GM19397 (cell line): ENCODE measurements at regions not wholly inside any gene's neighbourhood (a gene's known extent, or its start where the extent isn't known, plus 50 kb on each side); places are given as distances from the start of the nearest gene placed in this dataset.
"Not testable (repeated sequence)": the region's sequence is repeated elsewhere in the genome, so short reads cannot be mapped to it uniquely, and the experiment has no call there.

ENCODE experiments used
- ATAC-seq: cut with Tn5 transposase; IDR thresholded peaks from one replicate; pipeline ENCODE4 v1.9.1; 2021; ENCODE audit warnings: mild to moderate bottlenecking, moderate library complexity; ENCODE audit not compliant: unreplicated experiment

DNA sequence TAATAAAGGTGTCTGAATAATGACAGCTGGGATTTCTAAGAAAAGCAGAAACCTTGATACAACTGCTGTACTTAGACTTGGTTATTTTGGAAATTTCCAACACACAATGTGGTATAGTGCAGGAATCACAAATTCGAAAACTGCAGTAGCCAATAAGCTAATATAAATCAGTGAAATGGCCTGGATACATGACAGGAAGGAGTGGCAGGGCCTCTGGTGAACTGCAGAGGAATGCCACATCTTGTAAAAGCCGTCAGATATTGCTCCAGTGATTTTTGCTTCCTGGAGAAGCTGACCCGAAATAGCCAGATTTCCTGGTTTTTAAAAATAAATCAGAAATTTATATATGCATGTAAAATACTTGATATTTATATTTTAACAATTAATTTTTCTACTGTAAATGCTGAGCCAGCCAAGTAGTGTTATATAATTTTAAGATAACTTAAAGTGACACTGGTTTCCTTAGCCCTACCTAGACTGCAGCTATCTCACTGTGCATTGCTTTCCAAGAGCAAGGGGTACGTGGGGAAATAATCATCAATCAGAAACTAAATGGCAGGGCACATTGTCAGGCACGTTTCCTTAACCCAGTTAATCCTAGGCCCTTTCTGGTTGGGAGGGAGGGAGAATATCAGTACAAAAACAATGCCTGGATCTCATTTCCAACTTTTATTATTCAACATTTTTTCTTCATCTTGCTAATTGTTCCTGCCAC is 182.4 kb downstream of the RASEF start:
- ATAC-seq, result no peak

DNA sequence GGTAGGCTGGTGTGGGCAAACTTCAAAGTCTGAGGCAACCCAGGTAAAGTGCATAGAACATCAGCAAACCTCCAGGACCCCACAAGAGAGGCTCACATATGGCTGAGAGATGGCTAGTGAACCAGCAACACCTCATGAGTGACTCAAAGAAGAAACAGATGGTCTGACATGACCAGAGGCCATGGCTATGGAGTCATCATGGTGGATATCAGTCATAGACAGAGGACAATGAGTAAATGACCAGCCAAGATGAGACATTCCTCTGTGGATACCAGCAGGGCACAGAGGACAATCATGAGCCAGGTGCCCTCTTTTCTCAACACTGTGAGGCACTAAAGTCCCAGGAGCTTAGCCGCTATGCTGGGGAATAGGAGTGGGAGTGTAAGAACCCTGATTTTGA is 180.8 kb downstream of the RASEF start:
- ATAC-seq, result no peak

DNA sequence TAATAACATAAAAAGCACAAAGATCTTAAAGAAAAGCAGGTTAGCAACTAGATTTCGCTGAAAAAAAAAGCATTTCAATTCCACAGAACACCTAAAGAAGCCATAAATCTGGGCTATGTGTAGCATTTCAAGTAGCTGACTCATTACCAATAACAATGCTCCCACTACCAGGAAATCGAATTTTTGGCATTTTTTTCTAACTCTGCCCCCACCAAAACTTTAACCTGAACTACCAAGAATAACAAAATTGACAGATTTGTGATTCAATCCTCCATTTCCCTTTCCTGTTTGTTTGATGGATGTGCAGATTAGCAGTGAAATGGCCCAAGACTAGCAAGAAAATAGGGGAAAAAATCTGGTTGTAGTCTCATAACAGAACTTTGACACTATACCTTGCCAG is 180.2 kb downstream of the RASEF start:
- ATAC-seq, result no peak

DNA sequence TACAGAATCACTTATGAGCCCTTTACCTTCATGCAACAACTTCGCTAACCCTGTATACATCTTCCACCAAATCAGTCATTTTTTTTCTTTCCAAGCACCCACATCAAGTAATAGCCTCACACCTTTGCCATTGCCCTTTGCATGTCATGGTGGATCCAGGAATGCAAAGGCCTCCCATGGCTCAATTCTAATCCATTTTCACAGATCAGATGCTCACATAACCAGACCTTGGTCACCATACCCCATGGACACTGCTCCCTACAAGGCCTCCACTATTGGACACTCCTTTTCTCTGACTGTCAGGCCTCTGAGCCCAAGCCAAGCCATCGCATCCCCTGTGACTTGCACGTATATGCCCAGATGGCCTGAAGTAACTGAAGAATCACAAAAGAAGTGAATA is 179.5 kb downstream of the RASEF start:
- no peak for ATAC-seq

DNA sequence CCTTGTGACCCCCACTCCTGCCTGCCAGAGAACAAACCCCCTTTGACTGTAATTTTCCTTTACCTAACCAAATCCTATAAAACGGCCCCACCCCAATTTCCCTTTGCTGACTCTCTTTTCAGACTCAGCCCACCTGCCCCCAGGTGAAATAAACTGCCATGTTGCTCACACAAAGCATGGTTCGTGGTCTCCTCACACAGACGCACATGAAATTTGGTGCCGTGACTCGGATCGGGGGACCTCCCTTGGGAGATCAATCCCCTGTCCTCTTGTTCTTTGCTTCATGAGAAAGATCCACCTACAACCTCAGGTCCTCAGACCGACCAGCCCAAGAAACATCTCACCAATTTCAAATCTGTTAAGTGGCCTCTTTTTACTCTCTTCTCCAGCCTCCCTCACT is 179.0 kb downstream of the RASEF start:
- not testable (repeated sequence) for ATAC-seq

DNA sequence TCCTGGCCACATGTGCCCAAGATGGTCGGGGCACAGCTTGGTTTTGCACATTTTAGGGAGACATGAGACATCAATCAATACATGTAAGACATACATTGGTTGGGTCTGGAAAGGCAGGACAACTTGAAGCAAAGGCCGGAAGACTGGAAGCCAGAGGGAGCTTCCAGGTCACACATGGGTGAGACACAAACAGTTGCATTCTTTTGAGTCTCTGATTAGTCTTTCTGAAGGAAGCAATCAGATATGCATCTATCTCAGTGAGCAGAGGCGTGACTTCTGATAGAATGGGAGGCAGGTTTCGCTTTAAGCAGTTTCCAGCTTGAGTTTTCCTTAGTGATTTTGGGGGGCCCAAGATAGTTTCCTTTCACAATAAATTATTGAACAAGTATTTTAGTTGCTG is 172.5 kb downstream of the RASEF start:
- no peak for ATAC-seq

DNA sequence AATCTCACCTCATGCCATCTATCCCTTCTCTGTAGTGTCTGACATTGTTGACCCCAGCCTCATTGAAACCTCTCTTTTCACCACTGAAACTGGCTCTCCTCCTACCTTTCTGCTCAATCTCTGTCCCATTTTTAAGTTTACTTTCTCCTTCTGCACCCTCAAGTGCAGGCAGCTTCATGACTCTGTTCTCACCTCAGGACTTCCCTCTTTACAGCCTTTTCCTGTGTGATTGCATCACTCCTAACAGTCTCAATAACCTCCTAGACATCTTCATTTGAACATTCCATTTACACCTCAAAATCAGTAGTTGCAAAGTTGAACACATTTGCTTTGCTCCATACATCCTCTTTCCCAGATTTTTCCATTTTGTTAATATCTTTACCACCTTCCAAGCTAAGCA is 172.1 kb downstream of the RASEF start:
- no peak for ATAC-seq

DNA sequence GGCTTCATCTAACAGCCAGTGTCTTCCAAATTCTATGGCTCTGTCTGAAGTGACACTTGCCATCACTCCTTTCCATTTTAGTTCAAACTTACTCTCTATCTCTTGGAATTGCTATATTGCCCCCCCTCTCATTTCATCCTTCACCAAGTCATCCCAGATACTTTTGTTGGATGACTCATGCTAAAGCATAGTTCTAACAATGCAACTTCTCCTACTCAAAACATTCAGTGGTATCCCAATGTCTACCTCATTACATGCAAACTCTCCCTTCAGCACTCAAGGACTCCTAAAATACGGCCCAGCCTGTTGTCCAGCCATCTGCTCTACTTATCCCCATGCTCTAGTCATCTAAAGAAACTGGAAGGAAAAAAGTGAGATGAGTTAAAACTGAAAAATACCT is 171.6 kb downstream of the RASEF start:
- no peak for ATAC-seq

DNA sequence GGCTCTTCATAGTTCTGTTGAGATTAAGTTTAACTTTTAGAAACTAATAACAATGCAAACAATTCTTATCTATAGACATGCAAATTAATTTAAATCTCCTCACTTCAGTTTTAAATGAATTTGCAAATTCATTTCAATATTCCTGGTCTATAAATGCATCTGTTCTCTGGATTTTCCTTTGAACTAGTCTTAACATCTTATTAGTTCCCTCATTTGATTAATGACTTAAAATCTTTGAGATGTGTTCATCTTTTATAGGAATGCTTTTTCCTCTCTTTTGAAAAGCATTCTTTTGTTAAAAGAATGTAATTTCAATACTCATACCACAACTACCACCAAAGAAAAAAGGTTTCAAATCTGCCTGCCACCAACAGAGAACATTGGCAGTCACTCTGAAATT is 169.4 kb downstream of the RASEF start:
- ATAC-seq, result no peak

DNA sequence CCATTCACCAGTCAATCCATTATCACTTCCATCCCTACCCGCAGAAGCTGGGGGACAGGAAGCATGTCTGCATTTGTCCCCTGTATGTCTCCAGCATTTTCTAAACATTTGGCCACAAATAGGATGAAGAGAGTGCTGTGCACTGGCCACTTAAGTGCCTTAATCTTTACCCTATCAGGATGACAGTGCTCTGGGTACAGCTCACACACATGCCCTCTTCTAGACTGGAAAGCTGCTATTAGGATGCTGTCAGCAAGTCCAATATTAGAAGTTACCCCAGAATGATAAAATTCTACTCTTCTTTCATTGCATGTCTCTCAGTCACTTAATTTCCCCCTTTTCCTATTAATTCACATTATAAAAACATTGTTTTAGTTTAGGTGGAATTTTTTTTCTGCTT is 168.4 kb downstream of the RASEF start:
- ATAC-seq, result no peak

DNA sequence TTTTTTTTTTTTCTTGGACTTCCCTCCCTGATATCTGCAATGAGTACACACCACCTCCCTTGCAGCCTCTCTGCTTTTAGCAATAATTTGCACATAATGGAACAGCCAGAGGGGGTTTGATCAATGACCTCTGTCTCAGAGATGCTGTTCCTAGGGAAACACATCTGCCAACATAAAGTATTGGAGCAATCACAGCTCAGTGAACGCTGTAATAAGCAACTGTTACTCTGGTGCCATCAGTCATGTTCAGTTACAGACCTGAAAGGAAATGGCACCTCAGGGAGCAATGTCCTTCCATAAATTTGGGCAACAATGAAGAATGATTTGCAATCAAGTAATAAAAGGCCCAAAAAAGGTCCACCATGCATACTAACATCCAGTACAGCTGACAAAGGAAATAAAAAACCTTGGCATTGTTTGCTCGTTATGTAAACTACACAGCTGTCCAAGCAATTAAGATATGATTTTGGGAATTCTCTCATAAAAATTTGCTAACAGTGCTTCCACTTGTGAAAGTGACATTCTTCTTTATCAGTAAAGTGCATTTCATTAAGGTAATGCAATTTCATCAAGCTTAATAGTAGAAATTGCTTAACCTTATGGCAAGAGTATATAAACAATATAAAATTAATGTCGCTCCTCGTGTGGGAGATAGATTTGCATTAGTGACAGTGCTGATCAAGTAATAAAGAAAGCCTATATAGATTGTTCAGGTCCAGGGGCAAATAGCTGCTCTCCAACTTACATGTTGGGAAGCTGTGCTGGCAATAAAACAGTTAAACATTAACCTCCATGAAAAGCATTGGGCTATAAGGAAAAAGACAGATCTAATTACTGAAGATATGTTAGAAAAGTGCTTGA is 167.8 kb downstream of the RASEF start:
- ATAC-seq, result no peak

DNA sequence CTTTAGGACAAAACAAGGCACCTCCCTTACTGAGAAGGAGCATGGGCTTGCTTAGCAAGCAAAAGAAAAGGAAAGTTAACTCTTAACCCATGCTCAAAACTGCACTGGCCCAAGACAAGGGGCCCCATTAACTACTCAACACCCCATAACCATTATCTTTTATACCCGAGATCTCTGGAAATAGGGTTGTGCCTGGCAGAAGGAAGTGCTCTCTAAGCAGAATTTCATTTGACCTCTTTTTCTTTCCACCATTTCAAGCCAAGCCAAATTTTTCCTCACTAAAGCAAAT is 167.2 kb downstream of the RASEF start:
- ATAC-seq, result no peak

DNA sequence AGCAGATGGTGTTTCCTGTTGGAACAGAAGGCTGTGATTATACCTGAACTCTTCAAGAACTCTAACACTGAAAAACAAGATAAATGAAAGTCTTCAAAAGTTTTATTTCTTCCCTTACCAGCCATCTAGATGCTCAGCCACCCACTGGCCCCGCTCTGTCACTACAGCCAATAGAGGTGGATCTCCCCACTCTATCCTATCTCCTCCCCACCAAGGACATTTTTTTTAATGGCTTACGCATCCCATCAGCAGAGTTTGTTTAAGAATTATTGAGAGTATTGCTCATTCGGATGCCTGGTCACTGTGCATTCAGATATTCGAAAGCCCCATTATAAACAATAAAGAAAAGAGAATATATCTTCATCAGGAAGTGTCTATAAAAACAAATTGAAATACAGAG is 159.4 kb downstream of the RASEF start:
- no peak for ATAC-seq

DNA sequence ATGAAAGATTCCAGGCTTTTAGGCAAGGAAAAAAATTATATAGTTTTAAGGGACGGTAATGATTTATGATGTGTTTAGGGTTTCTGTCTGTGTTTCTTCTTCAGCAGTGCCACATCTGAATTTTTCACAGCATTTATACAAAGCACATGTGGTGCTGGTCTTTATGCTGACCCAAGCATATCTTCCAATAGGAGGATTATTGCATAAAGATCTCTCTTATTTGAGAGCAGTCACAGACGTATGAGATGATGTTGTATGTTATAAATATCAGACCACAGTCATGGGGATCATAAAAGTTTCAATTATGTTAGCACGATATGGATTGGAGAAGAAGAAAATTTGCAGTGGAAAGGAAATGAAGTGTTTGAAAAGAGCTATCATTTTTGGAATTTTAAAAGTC is 150.9 kb downstream of the RASEF start:
- no peak for ATAC-seq

DNA sequence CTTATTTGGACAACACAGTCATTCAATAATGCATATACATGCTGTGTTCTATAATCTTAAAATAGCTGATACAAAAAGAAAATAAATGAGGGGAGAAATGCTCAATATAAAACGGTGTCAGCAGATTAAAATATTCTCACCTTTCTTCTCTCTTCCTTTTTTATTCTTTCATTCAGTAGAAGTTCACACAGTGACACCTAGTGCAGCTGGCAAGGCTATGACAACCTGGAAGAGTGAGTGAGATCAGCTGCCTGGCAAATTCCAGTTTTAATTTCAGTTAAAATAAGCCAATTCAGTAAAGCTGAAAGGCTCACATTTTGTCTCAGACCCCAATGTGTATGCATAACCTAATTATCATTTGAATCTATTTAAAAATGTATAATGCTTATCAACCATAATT is 150.3 kb downstream of the RASEF start:
- no peak for ATAC-seq

DNA sequence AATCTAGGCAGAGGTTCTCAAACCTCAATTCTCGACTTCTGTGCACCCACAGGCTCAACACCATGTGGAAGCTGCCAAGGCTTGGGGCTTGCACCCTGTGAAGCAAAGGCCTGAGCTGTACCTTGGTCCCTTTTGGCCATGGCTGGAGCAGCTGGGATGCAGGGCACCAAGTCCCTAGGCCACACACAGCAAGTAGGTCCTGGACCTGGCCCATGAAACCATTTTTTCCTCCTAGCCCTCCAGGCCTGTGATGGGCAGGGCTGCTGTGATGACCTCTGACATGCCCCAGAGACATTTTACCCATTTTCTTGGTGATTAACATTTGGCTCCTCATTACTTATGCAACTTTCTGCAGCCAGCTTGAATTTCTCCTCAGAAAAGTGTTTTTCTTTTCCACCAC is 146.7 kb downstream of the RASEF start:
- ATAC-seq, result not testable (repeated sequence)

DNA sequence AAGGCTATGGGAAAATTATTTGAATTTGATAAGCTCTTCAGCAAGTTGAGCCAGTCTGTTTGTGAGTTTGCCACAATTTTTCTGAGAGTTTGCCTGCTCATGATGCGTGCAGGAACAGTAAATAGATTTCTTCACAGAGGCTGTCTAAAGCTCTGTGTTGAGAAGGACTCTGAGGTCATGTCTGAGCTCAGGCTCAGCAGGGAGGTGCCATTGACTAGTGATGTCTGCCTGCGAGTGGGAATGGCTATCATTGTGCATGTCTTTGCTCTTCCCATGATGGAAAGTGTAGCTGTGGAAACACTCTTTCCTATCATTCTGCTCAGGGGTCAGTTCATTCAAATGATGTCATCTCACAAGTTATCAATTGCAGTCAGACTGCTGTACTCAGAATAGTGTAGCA is 142.8 kb downstream of the RASEF start:
- no peak for ATAC-seq

DNA sequence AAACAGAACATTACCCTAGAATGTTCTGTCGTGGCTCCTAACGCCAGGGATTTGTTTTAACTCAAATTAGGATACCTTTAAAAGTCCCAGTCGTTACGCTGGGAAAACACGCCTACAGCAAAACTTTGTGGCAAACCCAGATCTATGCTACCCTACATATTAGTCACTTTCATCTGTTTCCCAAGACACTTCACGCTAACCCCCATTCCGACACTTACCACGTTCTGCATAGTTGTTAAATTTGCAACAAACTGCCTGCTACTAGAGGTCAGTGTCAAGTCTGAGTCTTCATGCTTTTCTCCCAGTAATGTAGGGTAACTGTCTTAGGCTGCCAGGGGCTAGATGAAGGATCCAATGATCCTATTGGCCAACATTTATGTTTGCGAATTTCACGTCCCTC is 140.3 kb downstream of the RASEF start:
- no peak for ATAC-seq

DNA sequence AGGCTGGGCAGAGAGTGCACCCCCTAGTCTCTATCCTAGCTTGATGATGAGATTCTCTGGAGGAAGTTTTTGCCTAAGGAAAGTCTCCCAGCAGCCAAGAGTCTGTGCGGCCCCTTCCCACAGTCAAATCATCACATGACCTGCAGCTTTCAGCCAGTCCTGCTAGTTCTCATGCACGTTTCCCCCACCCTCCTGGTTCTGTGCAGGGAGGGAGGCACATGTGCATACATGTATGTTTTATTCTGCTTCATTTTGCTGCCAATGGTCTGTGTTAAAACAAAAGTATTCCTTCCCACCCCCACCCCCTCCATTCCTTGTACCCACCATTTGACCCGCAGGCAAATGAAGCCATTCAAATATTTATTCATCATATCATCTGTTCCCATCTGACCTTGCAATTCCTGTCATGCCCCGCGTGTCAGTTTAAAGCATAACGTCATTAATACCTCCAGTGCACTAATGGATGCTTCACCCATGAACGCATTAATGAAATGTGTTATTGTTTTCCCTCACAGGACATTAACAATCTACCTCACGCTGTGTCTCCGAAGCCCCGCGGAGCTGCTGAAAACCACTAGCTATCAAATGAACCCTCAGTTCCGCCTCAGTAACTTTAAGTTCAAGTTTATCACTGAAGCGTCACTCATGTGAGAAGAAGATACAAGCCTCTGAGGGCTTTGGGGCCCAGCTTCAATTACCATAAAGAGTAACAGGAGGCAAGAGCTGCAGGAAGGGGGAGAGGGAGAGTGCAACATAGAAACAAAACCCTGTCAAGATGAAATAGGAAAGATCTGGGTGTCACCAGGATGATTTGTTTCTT is 139.6 kb downstream of the RASEF start:
- ATAC-seq, result no peak

DNA sequence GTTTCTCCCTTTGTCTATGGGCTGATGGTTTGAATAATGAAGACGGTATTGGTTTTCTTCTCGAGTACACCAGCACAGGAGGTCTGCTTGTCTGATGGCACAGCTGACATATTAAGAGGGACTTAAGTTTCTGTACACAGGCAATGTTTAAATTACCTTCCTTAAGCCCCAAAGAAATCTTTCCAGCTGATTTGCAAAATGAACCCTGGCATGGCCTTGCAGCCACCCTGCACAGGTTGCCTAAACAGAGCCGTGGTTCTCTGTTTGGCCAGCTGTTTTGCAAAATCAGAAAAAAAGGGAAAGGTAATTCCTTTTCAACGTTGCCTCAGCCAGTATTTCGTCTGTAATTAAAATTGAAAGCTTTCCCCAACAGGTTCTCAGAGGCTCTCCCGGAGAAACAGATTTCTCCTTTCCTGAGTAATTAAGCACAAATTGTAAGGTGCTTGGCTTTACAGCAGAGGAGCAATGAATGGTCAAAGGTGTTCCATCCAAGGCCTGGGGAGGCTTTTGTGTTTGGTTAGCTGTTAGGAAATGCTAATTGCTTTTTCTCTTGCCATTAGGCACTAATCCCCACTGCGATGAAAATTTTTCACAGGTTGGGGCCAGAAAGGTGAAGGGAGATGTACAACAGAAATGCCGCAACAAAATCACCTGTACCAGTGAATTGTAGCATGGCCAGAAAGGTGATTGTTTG is 138.9 kb downstream of the RASEF start:
- no peak for ATAC-seq
